ENCODE measurements at regions not wholly inside any gene's neighbourhood (a gene's known extent, or its start where the extent isn't known, plus 50 kb on each side); places are given as distances from the start of the nearest gene placed in this dataset.

DNA sequence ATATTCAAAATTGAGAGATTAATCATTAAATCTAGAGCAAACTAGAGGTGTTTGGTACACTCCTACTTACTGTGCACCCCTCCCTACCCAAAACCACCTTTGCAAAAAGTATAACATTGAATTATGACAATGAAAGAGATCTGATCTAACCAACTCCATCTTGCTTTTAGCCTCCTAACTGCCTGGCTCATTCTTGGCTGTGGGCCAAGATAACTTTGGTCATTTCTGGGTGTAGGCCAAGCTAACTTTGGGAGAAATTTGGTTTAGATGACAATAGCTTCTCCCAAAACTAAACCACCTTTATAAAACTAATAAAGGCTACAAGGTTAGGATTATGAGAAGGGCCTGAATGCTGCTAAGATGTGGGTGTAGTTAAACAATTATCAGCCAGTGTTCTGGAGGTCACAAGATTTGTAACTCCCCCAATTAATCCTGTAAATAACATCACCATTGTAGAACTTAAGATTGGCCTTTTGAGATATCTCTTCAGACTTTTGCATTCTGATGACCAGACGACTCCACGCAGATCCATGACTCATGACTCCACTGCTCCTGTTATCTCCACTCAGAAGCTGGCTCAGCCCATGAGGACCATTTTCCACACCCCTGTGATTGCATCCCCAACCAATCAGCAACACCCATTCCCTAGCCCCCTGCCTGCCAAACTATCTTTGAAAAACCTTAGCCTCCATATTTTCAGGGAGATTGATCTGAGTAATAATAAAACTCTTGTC lies 160.2 kb downstream of the FBXO15 start:
- intact Hi-C loops (cut with DNase I): no loop called here
- Histone ChIP-seq H3K36me3 (no peaks in the 10 kb centered on the region), H3K4me3 (no peak overlapping the region), H3K4me1 (no peaks in the 10 kb centered on the region), H3K9me3 (no peaks in the 10 kb centered on the region), H3K27me3 (no peaks in the 10 kb centered on the region), H3K27ac (no peak overlapping the region)
- 96% methylated on average over 2 of the region's 2 CpGs for WGBS, 2 donors
- no peak for TF ChIP-seq POLR2AphosphoS5 (IDR thresholded peaks at IDR 0.05)
- no peak for DNase-seq

DNA sequence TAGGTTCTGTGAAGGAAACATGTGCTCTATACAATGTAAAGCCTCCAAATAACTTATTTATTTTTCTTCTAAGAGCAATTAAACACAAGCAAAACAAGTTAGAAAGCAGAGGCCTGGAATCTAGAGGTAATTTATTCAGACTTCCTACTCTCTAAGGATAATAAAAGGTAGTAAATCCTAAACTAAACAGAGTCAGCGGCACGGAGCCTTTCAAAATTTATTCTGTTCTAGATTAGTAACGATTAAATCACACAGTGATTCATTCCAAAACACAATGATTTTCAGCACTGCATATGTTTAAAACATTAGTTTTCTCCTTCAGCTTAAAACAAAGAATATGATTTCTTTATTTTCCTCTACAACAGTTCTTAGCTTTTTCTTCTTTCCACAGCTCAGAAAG lies 160.9 kb downstream of the FBXO15 start:
- Histone ChIP-seq H3K4me1 (no peaks in the 10 kb centered on the region), H3K9me3 (no peaks in the 10 kb centered on the region), H3K27ac (no peak overlapping the region), H3K4me3 (no peak overlapping the region), H3K27me3 (no peaks in the 10 kb centered on the region), H3K36me3 (no peaks in the 10 kb centered on the region)
- intact Hi-C loops (cut with DNase I): no loop called here
- no peak for DNase-seq
- 10 to 48% methylated on average over 3 of the region's 3 CpGs for WGBS, 2 donors
- no peak for TF ChIP-seq EP300 (IDR thresholded peaks at IDR 0.05)
- no peak for TF ChIP-seq POLR2AphosphoS5 (IDR thresholded peaks at IDR 0.05)
- TF ChIP-seq, protein P1, sequence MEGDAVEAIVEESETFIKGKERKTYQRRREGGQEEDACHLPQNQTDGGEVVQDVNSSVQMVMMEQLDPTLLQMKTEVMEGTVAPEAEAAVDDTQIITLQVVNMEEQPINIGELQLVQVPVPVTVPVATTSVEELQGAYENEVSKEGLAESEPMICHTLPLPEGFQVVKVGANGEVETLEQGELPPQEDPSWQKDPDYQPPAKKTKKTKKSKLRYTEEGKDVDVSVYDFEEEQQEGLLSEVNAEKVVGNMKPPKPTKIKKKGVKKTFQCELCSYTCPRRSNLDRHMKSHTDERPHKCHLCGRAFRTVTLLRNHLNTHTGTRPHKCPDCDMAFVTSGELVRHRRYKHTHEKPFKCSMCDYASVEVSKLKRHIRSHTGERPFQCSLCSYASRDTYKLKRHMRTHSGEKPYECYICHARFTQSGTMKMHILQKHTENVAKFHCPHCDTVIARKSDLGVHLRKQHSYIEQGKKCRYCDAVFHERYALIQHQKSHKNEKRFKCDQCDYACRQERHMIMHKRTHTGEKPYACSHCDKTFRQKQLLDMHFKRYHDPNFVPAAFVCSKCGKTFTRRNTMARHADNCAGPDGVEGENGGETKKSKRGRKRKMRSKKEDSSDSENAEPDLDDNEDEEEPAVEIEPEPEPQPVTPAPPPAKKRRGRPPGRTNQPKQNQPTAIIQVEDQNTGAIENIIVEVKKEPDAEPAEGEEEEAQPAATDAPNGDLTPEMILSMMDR (IDR thresholded peaks at IDR 0.05): no peak
- TF ChIP-seq POLR2A (IDR thresholded peaks at IDR 0.05): no peak

DNA sequence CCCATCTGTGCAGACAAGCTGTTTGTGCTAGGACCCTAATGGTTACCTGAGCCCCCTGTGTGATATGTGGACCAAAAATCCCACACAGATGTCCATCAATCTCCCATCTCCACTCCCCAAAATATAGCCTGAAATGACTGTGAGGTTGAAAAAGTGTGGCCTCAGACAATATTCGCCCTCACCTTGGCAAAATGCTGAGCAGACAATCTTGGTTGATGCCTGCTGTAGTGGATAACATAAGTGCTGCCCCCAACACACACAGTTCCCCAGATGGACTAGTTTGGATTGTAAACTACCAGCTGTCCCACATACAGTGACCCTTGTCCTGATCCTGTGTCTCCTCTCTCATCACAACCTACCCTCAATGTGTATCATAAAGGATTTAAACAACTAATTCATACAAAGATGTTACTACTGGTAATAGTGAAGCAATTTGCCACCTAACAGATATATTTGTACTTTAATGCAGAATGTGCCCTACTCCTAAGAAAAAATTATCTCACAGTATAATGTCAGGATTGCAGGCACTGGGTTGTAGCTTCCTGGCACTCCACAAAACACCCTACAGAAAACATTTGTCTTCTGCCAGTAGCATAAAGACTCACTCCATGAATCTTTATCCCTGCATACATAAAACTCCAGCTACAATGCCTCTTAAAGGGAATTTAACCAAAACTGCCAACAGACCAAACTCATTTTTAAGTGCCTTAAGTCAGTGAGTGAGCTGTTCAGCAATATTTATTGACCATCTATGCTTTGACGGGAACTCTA lies 161.6 kb downstream of the FBXO15 start:
- no peaks in the 10 kb centered on the region for H3K27me3 ChIP-seq
- no peak overlapping the region for H3K4me3 ChIP-seq
- intact Hi-C loops (cut with DNase I): no loop called here
- TF ChIP-seq, protein P1 (IDR thresholded peaks at IDR 0.05): no peak
- no peak for TF ChIP-seq POLR2A (IDR thresholded peaks at IDR 0.05)
- no peak for TF ChIP-seq EP300 (IDR thresholded peaks at IDR 0.05)
- TF ChIP-seq POLR2AphosphoS5 (IDR thresholded peaks at IDR 0.05): no peak
- H3K27ac ChIP-seq: no peak overlapping the region
- WGBS, 2 donors: 45 to 56% methylated on average over 2 of the region's 2 CpGs
- no peaks in the 10 kb centered on the region for H3K36me3 ChIP-seq
- H3K4me1 ChIP-seq: no peaks in the 10 kb centered on the region
- no peak for DNase-seq
- no peaks in the 10 kb centered on the region for H3K9me3 ChIP-seq

DNA sequence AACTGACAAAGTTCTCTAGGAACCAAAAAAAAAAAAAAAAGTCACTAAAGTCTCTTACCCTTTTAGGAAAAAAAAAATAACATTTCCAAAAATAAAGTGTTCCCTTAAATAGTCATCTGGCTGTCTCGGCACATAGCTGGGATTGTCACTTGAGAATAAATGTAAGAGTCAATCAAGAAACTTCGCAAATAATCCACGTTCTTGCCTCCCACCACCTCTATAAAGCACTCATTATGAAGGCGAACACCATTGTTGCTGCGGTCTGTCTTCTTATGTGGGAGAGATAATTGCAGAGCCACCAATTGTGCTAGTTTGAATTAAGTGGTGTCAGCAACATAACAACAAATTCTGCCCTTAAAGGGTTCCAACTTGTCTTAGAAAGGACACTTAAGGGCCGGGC lies 163.7 kb downstream of the FBXO15 start:
- H3K27me3 ChIP-seq: no peaks in the 10 kb centered on the region
- no peaks in the 10 kb centered on the region for H3K36me3 ChIP-seq
- intact Hi-C loops (cut with DNase I): no loop called here
- H3K4me1 ChIP-seq: no peaks in the 10 kb centered on the region
- no peak overlapping the region for H3K4me3 ChIP-seq
- DNase-seq: no peak
- 93 to 94% methylated on average over 6 of the region's 6 CpGs for WGBS, 2 donors
- TF ChIP-seq, protein P1 (IDR thresholded peaks at IDR 0.05): no peak
- TF ChIP-seq POLR2AphosphoS5 (IDR thresholded peaks at IDR 0.05) (no peak), POLR2A (IDR thresholded peaks at IDR 0.05) (no peak), EP300 (IDR thresholded peaks at IDR 0.05) (no peak)
- H3K27ac ChIP-seq: no peak overlapping the region
- H3K9me3 ChIP-seq: no peaks in the 10 kb centered on the region

DNA sequence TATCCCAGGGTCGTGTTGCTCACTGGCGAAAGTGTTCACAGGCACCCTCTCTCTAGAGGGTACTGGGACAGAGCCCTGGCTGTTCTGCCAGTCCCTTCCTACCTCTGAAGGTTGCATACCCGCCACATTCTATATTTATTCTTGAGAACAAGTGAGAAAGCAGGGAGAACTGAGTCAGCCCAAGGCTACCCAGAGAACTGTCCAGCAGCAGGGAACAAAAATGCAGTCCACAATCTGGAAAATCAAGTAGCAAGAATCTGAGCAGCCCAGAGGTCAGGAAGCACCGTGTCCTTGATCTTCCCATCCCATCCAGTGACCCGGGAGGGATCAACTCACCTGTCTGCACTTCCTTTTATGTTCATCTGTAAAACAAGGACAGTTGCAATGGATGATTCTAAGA lies 164.1 kb downstream of the FBXO15 start:
- H3K4me1 ChIP-seq: no peaks in the 10 kb centered on the region
- H3K27me3 ChIP-seq: no peaks in the 10 kb centered on the region
- TF ChIP-seq EP300 (IDR thresholded peaks at IDR 0.05) (no peak), POLR2AphosphoS5 (IDR thresholded peaks at IDR 0.05) (no peak), POLR2A (IDR thresholded peaks at IDR 0.05) (no peak)
- TF ChIP-seq, protein P1 (IDR thresholded peaks at IDR 0.05): no peak
- 83 to 89% methylated on average over 5 of the region's 5 CpGs for WGBS, 2 donors
- intact Hi-C loops (cut with DNase I): no loop called here
- H3K36me3 ChIP-seq: no peaks in the 10 kb centered on the region
- no peak overlapping the region for H3K4me3 ChIP-seq
- no peak overlapping the region for H3K27ac ChIP-seq
- no peak for DNase-seq
- no peaks in the 10 kb centered on the region for H3K9me3 ChIP-seq
